Heart left ventricle (tissue), 13 donors: ENCODE measurements at regions not wholly inside any gene's neighbourhood (a gene's known extent, or its start where the extent isn't known, plus 50 kb on each side); places are given as distances from the start of the nearest gene placed in this dataset.

ENCODE experiments used
- CTCF ChIP-seq, 12 donors: fragments of 200-600 bp; sonication (generic) in 4 of 12; IDR thresholded peaks; one replicate each; pipeline versions ENCODE4 v1.5.0 to v1.8.0; 2018 to 2022; ENCODE audit warnings: antibody characterized with exemption in 12 of 12, mild to moderate bottlenecking in 5 of 12
- POLR2A ChIP-seq, 2 donors: fragments of 450-650 bp; IDR thresholded peaks; one replicate each; pipeline ENCODE4 v1.6.1; 2017; ENCODE audit warnings: antibody characterized with exemption in 2 of 2, mild to moderate bottlenecking in 2 of 2, moderate library complexity in 2 of 2
- donor health status: ischemic (EF 13 %, LVEDD 7.1; RV severe dilation, severe dysfunction).
- donor health status: DM: no; HTN: yes; CAD: no.
- donor health status: DM: no; HTN: no; CAD: no.
- donor health status: ischemic (EF 25% LVEDD 6.9; RV normal size, moderate dysfunction).
- donor health status: ischemic (EF 25% LVEDD 5.7; RV mildly dilated, moderate dysfunction).
- donor health status: ischemic (EF 35%, LVEDD 5.7; RV mildly dilated, moderate dysfunction).
- donor health status: nonischemic (EF 11% LVEDD 7.7; RV severe dilation, severe dysfunction).
- donor health status: DM: yes; HTN: yes; CAD: no.
- donor health status: PGD.
- donor health status: ischemic (EF 29% LVEDD 5.4; RV normal size, mild dysfunction).
- donor health status: nonischemic (EF 23%, LVEDD 6.1; RV moderate dilation, normal function).

DNA sequence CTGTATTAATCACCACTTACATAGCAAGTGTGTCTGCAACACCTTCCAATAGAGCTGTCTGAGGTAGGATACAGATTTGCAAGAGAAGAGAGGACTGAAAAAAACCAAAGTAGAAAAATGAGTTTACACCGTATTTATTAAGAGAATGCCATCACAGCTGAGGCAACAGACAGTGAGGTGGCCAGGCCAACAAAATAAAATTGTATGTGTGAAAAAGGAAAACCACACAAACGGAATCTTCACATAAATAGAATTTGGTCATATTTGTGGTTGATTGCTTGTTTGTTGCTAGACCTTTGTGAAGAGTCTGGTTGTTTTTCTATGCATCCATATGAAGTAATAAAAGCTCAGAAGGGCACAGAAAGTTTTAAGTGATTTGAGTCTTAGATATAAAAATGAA lies 157.8 kb upstream of the TSHZ2 start:
- TF ChIP-seq CTCF (IDR thresholded peaks at IDR 0.05) = no peak
- no peak for TF ChIP-seq POLR2A (IDR thresholded peaks at IDR 0.05)
